ENCODE measurements at regions not wholly inside any gene's neighbourhood (a gene's known extent, or its start where the extent isn't known, plus 50 kb on each side); places are given as distances from the start of the nearest gene placed in this dataset.

DNA sequence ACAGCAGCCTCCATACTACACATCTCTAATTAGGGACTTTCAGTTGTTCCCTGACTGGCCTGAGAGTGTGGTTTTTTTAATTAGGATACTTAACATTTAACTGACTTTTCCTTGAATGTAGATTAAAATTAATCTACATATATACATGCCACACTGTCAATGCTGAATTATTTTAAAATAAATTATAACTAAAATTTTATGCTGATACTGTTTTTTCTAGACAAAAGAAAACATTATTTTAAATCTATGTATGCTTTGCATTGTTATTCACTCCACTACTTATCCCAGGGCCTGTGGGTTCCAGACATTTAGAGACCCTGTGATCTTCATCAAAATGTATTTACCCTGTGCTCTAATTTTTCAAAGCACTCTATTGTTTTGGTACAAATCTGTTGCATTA lies 496.0 kb upstream of the MAP2 start:
- no peak for DNase-seq (ENCODE audit: extremely low read depth, insufficient read length)
- H3K27me3 ChIP-seq (replicated peaks; ENCODE audit: control insufficient read depth, insufficient read depth, low read length) = no peaks in the 10 kb centered on the region
- TF ChIP-seq CTCF (IDR thresholded peaks at IDR 0.05; ENCODE audit: insufficient read depth, low read length, poor library complexity, severe bottlenecking) = no peak
- no peaks in the 10 kb centered on the region for H3K36me3 ChIP-seq (ENCODE audit: control insufficient read depth, insufficient read depth, low read length)
- no peak overlapping the region for H3K4me3 ChIP-seq (replicated peaks; ENCODE audit: low read depth, low read length)

GRCh38 chr2:208929139-208929864 lies 494.5 kb upstream of the MAP2 start:
- TF ChIP-seq CTCF (IDR thresholded peaks at IDR 0.05; ENCODE audit: insufficient read depth, low read length, poor library complexity, severe bottlenecking) = no peak
- no peak for DNase-seq (ENCODE audit: extremely low read depth, insufficient read length)
- no peak overlapping the region for H3K4me3 ChIP-seq (replicated peaks; ENCODE audit: low read depth, low read length)
- no peaks in the 10 kb centered on the region for H3K36me3 ChIP-seq (ENCODE audit: control insufficient read depth, insufficient read depth, low read length)
- no peaks in the 10 kb centered on the region for H3K27me3 ChIP-seq (replicated peaks; ENCODE audit: control insufficient read depth, insufficient read depth, low read length)

GRCh38 chr2:208929894-208930427 lies 493.9 kb upstream of the MAP2 start:
- H3K27me3 ChIP-seq (replicated peaks; ENCODE audit: control insufficient read depth, insufficient read depth, low read length) = no peaks in the 10 kb centered on the region
- no peak for DNase-seq (ENCODE audit: extremely low read depth, insufficient read length)
- H3K36me3 ChIP-seq (ENCODE audit: control insufficient read depth, insufficient read depth, low read length) = no peaks in the 10 kb centered on the region
- no peak for TF ChIP-seq CTCF (IDR thresholded peaks at IDR 0.05; ENCODE audit: insufficient read depth, low read length, poor library complexity, severe bottlenecking)
- no peak overlapping the region for H3K4me3 ChIP-seq (replicated peaks; ENCODE audit: low read depth, low read length)

- no peak for DNase-seq (ENCODE audit: extremely low read depth, insufficient read length)
- H3K27me3 ChIP-seq (replicated peaks; ENCODE audit: control insufficient read depth, insufficient read depth, low read length) = no peaks in the 10 kb centered on the region
- no peak overlapping the region for H3K4me3 ChIP-seq (replicated peaks; ENCODE audit: low read depth, low read length)
- no peaks in the 10 kb centered on the region for H3K36me3 ChIP-seq (ENCODE audit: control insufficient read depth, insufficient read depth, low read length)
- TF ChIP-seq CTCF (IDR thresholded peaks at IDR 0.05; ENCODE audit: insufficient read depth, low read length, poor library complexity, severe bottlenecking) = no peak
Observed at GRCh38 chr2:208935531-208935930, 488.3 kb upstream of the MAP2 start.

GRCh38 chr2:208937521-208937920 lies 486.3 kb upstream of the MAP2 start:
- Histone ChIP-seq H3K36me3 (ENCODE audit: control insufficient read depth, insufficient read depth, low read length) (no peaks in the 10 kb centered on the region), H3K27me3 (replicated peaks; ENCODE audit: control insufficient read depth, insufficient read depth, low read length) (no peaks in the 10 kb centered on the region), H3K4me3 (replicated peaks; ENCODE audit: low read depth, low read length) (no peak overlapping the region)
- TF ChIP-seq CTCF (IDR thresholded peaks at IDR 0.05; ENCODE audit: insufficient read depth, low read length, poor library complexity, severe bottlenecking) = no peak
- no peak for DNase-seq (ENCODE audit: extremely low read depth, insufficient read length)
